Spleen (tissue), 11 donors: ENCODE measurements at regions not wholly inside any gene's neighbourhood (a gene's known extent, or its start where the extent isn't known, plus 50 kb on each side); places are given as distances from the start of the nearest gene placed in this dataset.

Experiments
- DNase-seq: peaks from one replicate; pipeline ENCODE4 v3.0.0-alpha.2; 2020
- H3K27ac ChIP-seq, 8 donors: fragments of 200-600 bp; sonication (generic) in 7 of 8; 1 replicate in 4 of 8; 2 replicates in 4 of 8; pipeline versions ENCODE4 v1.5.0 to v1.8.0; 2016 to 2021; ENCODE audit warnings: inconsistent platforms in 4 of 8, mild to moderate bottlenecking in 4 of 8, moderate library complexity in 1 of 8
- H3K27me3 ChIP-seq, 7 donors: fragments of 200-600 bp; sonication (generic) in 6 of 7; replicated peaks in 1 of 7; 1 replicate in 4 of 7; 2 replicates in 3 of 7; pipeline versions ENCODE4 v1.5.0 to v1.8.0; 2016 to 2021; ENCODE audit warnings: inconsistent platforms in 3 of 7, mild to moderate bottlenecking in 1 of 7
- H3K36me3 ChIP-seq, 6 donors: fragments of 200-600 bp; sonication (generic) in 5 of 6; 1 replicate in 4 of 6; 2 replicates in 2 of 6; pipeline versions ENCODE4 v1.5.0 to v1.8.0; 2016 to 2021; ENCODE audit warnings: inconsistent platforms in 2 of 6
- H3K4me1 ChIP-seq, 6 donors: fragments of 200-600 bp; sonication (generic) in 5 of 6; 1 replicate in 3 of 6; 2 replicates in 3 of 6; pipeline versions ENCODE4 v1.5.0 to v1.8.0; 2016 to 2021; ENCODE audit warnings: inconsistent platforms in 3 of 6
- H3K4me3 ChIP-seq, 8 donors: fragments of 200-600 bp; sonication (generic) in 7 of 8; 1 replicate in 4 of 8; 2 replicates in 4 of 8; pipeline versions ENCODE4 v1.5.0 to v1.8.0; 2016 to 2021; ENCODE audit warnings: inconsistent platforms in 4 of 8, mild to moderate bottlenecking in 4 of 8, moderate library complexity in 2 of 8
- H3K9me3 ChIP-seq, 8 donors: fragments of 200-600 bp; sonication (generic) in 7 of 8; 1 replicate in 4 of 8; 2 replicates in 4 of 8; pipeline versions ENCODE4 v1.5.0 to v1.8.0; 2016 to 2021; ENCODE audit warnings: inconsistent platforms in 4 of 8
- CTCF ChIP-seq, 11 experiments: fragments of 200-600 bp in 7 of 11; fragments of 450-650 bp in 4 of 11; sonication (generic) in 4 of 11; IDR thresholded peaks in 8 of 11; conservative IDR thresholded peaks in 3 of 11; 1 replicate in 7 of 11; 2 replicates in 4 of 11; pipeline versions ENCODE4 v1.4.0 to v1.8.0; 2016 to 2021; ENCODE audit warnings: antibody characterized with exemption in 11 of 11, inconsistent platforms in 4 of 11, mild to moderate bottlenecking in 1 of 11
- POLR2A ChIP-seq, 3 donors: fragments of 450-650 bp; IDR thresholded peaks; one replicate each; pipeline ENCODE4 v1.5.1; 2017; ENCODE audit warnings: antibody characterized with exemption in 3 of 3, mild to moderate bottlenecking in 1 of 3
- POLR2AphosphoS5 ChIP-seq, 3 donors: sonication (generic); formaldehyde crosslinking; IDR thresholded peaks; one replicate each; pipeline ENCODE4 v1.5.1; 2017; ENCODE audit warnings: antibody characterized with exemption in 3 of 3
- WGBS, 5 donors: extraction: QIAGEN DNeasy Blood & Tissue Kit in 3 of 5; methylation state at CpG; one replicate each; pipeline versions ENCODE4 v1.1.5 to v1.1.7; 2013 to 2018; 5-methylcytosine and 5-hydroxymethylcytosine counted together
- intact Hi-C: fragments of 100-400 bp; cut with DNase I; formaldehyde crosslinking; loops from one replicate; pipeline ENCODE4 v1.15.0; 2023; ENCODE audit warnings: low total_unique reads
- donor health status: healthy with polysubstance abuse.
- donor health status: DM: no; HTN: no; CAD: no; lungs with moderate emphysema.
- donor health status: DM: no; HTN: no; CAD: no.
- donor health status: Bipolar disorder and iron deficiency.
- donor health status: healthy.
- donor health status: DM: no; HTN: no; CAD: no.
- donor health status: DM: yes; HTN: yes; CAD: no.

- no peaks in the 10 kb centered on the region for H3K36me3 ChIP-seq
- no peak for TF ChIP-seq POLR2A (IDR thresholded peaks at IDR 0.05)
- no peak for TF ChIP-seq CTCF (IDR thresholded peaks at IDR 0.05 in 8 of 11, conservative IDR thresholded peaks at IDR 0.05 in 3 of 11)
- TF ChIP-seq POLR2AphosphoS5 (IDR thresholded peaks at IDR 0.05) = no peak
- H3K27ac ChIP-seq = no peak overlapping the region
- H3K9me3 ChIP-seq = no peaks in the 10 kb centered on the region
- H3K27me3 ChIP-seq = no peaks in the 10 kb centered on the region
- intact Hi-C loops = no loop called here
- no peak overlapping the region for H3K4me3 ChIP-seq
- no peak for DNase-seq
- no peaks in the 10 kb centered on the region for H3K4me1 ChIP-seq
- WGBS, 5 donors = 76 to 86% (median 82%) methylated on average over 2 of the region's 2 CpGs
These were observed 291.8 kb upstream of the CHAC2 start for GRCh38 chr2:53475766-53476165.

GRCh38 chr2:53475321-53475720 is 292.3 kb upstream of the CHAC2 start:
- Histone ChIP-seq H3K9me3 (no peaks in the 10 kb centered on the region), H3K36me3 (no peaks in the 10 kb centered on the region), H3K27me3 (no peaks in the 10 kb centered on the region), H3K4me3 (no peak overlapping the region), H3K4me1 (no peaks in the 10 kb centered on the region), H3K27ac (no peak overlapping the region)
- TF ChIP-seq POLR2A (IDR thresholded peaks at IDR 0.05) (no peak), CTCF (IDR thresholded peaks at IDR 0.05 in 8 of 11, conservative IDR thresholded peaks at IDR 0.05 in 3 of 11) (no peak), POLR2AphosphoS5 (IDR thresholded peaks at IDR 0.05) (no peak)
- intact Hi-C loops = no loop called here
- 87 to 97% (median 91%) methylated on average over 2 of the region's 2 CpGs for WGBS, 5 donors
- DNase-seq = no peak

- H3K27ac ChIP-seq = no peak overlapping the region
- no peaks in the 10 kb centered on the region for H3K27me3 ChIP-seq
- WGBS, 5 donors = 69 to 83% (median 73%) methylated on average over 2 of the region's 2 CpGs
- no peaks in the 10 kb centered on the region for H3K36me3 ChIP-seq
- DNase-seq = no peak
- intact Hi-C loops = no loop called here
- TF ChIP-seq CTCF (IDR thresholded peaks at IDR 0.05 in 8 of 11, conservative IDR thresholded peaks at IDR 0.05 in 3 of 11) = no peak
- no peak for TF ChIP-seq POLR2A (IDR thresholded peaks at IDR 0.05)
- TF ChIP-seq POLR2AphosphoS5 (IDR thresholded peaks at IDR 0.05) = no peak
- no peaks in the 10 kb centered on the region for H3K4me1 ChIP-seq
- H3K9me3 ChIP-seq = peaks cover 0 to under 1% (median 0%) of the 10 kb centered on the region in 8 donors
- no peak overlapping the region for H3K4me3 ChIP-seq
These were observed 292.7 kb upstream of the CHAC2 start for GRCh38 chr2:53474914-53475313.

- no peaks in the 10 kb centered on the region for H3K27me3 ChIP-seq
- peaks cover 0 to 6% (median 0%) of the 10 kb centered on the region in 8 donors for H3K9me3 ChIP-seq
- WGBS, 5 donors = 74 to 89% (median 83%) methylated on average over 3 of the region's 3 CpGs
- no peak overlapping the region for H3K27ac ChIP-seq
- intact Hi-C loops = no loop called here
- H3K4me1 ChIP-seq = no peaks in the 10 kb centered on the region
- no peaks in the 10 kb centered on the region for H3K36me3 ChIP-seq
- TF ChIP-seq CTCF (IDR thresholded peaks at IDR 0.05 in 8 of 11, conservative IDR thresholded peaks at IDR 0.05 in 3 of 11) (no peak), POLR2A (IDR thresholded peaks at IDR 0.05) (no peak), POLR2AphosphoS5 (IDR thresholded peaks at IDR 0.05) (no peak)
- no peak overlapping the region for H3K4me3 ChIP-seq
- no peak for DNase-seq
These were observed 293.8 kb upstream of the CHAC2 start for GRCh38 chr2:53473775-53474311.
